ENCODE measurements at regions not wholly inside any gene's neighbourhood (a gene's known extent, or its start where the extent isn't known, plus 50 kb on each side); places are given as distances from the start of the nearest gene placed in this dataset.

- Histone ChIP-seq H3K4me3 (ENCODE audit: insufficient read depth, low read depth, low read length) (no peak overlapping the region), H3K36me3 (ENCODE audit: control insufficient read depth, insufficient read depth, low read length) (no peaks in the 10 kb centered on the region), H3K27ac (ENCODE audit: insufficient read depth, low read depth, low read length, poor library complexity, severe bottlenecking) (no peak overlapping the region), H3K4me1 (ENCODE audit: control insufficient read depth, insufficient read depth, low read length) (peaks cover 15% of the 10 kb centered on the region), H3K27me3 (ENCODE audit: control insufficient read depth, insufficient read depth, low read length, poor library complexity, severe bottlenecking) (no peaks in the 10 kb centered on the region), H3K9me3 (ENCODE audit: control insufficient read depth, low read length) (no peaks in the 10 kb centered on the region)
- WGBS, 2 experiments = 93 to 94% methylated on average over 13 of the region's 13 CpGs
These were observed 266.8 kb downstream of the NPHP4 start for GRCh38 chr1:5725406-5725805.

- Histone ChIP-seq H3K27me3 (ENCODE audit: control insufficient read depth, insufficient read depth, low read length, poor library complexity, severe bottlenecking) (no peaks in the 10 kb centered on the region), H3K36me3 (ENCODE audit: control insufficient read depth, insufficient read depth, low read length) (no peaks in the 10 kb centered on the region), H3K27ac (ENCODE audit: insufficient read depth, low read depth, low read length, poor library complexity, severe bottlenecking) (no peak overlapping the region), H3K4me1 (ENCODE audit: control insufficient read depth, insufficient read depth, low read length) (peaks cover 15% of the 10 kb centered on the region), H3K4me3 (ENCODE audit: insufficient read depth, low read depth, low read length) (no peak overlapping the region), H3K9me3 (ENCODE audit: control insufficient read depth, low read length) (no peaks in the 10 kb centered on the region)
- WGBS, 2 experiments = 81 to 85% methylated on average over 9 of the region's 9 CpGs
These were observed 267.4 kb downstream of the NPHP4 start for GRCh38 chr1:5724847-5725246.

DNA sequence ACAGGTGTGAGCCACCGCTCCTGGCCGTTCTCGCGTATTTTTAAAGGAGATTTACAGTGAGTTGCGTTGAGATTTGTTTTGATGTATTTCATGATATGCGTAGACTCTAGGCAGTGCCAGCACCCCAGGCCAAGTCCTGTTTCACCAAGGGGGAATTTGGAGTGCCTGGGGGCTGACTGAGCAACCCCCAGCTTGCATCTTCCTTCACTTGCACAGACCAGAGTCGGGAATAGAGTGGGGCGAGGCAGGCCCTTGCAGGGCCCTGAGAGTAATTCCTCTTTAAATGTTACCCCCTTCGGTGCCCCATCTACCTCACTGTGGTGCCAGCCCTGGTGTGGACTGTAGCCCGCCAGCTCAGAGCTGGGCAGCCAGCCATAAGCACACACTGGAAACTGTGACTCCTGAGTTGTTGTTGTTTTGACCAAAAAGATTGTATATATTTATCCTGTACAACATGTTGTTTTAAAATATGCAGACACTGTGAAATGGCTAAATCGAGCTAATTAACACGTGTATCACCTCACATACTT, 269.5 kb downstream of the NPHP4 start:
- no peaks in the 10 kb centered on the region for H3K36me3 ChIP-seq (ENCODE audit: control insufficient read depth, insufficient read depth, low read length)
- H3K27me3 ChIP-seq (ENCODE audit: control insufficient read depth, insufficient read depth, low read length, poor library complexity, severe bottlenecking) = no peaks in the 10 kb centered on the region
- no peak overlapping the region for H3K4me3 ChIP-seq (ENCODE audit: insufficient read depth, low read depth, low read length)
- no peaks in the 10 kb centered on the region for H3K9me3 ChIP-seq (ENCODE audit: control insufficient read depth, low read length)
- H3K4me1 ChIP-seq (ENCODE audit: control insufficient read depth, insufficient read depth, low read length) = peaks cover 23% of the 10 kb centered on the region
- WGBS, 2 experiments = 88 to 89% methylated on average over 12 of the region's 12 CpGs
- H3K27ac ChIP-seq (ENCODE audit: insufficient read depth, low read depth, low read length, poor library complexity, severe bottlenecking) = no peak overlapping the region

- 93 to 98% methylated on average over 3 of the region's 3 CpGs for WGBS, 2 experiments
- Histone ChIP-seq H3K4me3 (ENCODE audit: insufficient read depth, low read depth, low read length) (no peak overlapping the region), H3K9me3 (ENCODE audit: control insufficient read depth, low read length) (no peaks in the 10 kb centered on the region)
These were observed 270.5 kb downstream of the NPHP4 start for GRCh38 chr1:5721634-5722215.

GRCh38 chr1:5720936-5721335, 271.3 kb downstream of the NPHP4 start:
- WGBS, 2 experiments = 91 to 95% methylated on average over 4 of the region's 4 CpGs

More at GRCh38 chr1:5721634-5722215, 270.5 kb downstream of the NPHP4 start:
- Histone ChIP-seq H3K27me3 (ENCODE audit: control insufficient read depth, insufficient read depth, low read length, poor library complexity, severe bottlenecking) (no peaks in the 10 kb centered on the region), H3K27ac (ENCODE audit: insufficient read depth, low read depth, low read length, poor library complexity, severe bottlenecking) (no peak overlapping the region), H3K4me1 (ENCODE audit: control insufficient read depth, insufficient read depth, low read length) (peaks cover 30% of the 10 kb centered on the region), H3K36me3 (ENCODE audit: control insufficient read depth, insufficient read depth, low read length) (no peaks in the 10 kb centered on the region)

DNA sequence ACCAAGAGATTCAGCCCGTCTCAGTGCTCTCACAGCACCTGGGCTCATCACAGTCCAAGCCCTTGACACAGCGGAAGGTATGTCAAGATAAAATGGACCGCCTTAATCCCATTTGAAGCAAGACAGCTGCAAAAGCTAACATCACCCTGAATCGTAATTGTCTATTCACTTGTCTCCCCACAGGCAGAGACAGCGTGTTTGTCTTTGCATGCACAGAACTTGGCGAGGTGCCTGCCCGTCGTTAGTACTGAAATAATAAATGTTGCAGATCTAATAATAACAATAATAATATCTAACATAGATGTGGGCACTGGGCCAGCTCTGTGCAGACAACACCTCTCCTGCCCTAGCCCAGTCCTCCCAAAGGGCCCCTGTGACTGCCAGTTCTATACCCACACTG, 271.7 kb downstream of the NPHP4 start:
- no peak overlapping the region for H3K27ac ChIP-seq (ENCODE audit: insufficient read depth, low read depth, low read length, poor library complexity, severe bottlenecking)
- 85 to 86% methylated on average over 5 to 6 of the region's 8 CpGs for WGBS, 2 experiments
- H3K9me3 ChIP-seq (ENCODE audit: control insufficient read depth, low read length) = no peaks in the 10 kb centered on the region

More at GRCh38 chr1:5720936-5721335, 271.3 kb downstream of the NPHP4 start:
- H3K27ac ChIP-seq (ENCODE audit: insufficient read depth, low read depth, low read length, poor library complexity, severe bottlenecking) = no peak overlapping the region
- H3K27me3 ChIP-seq (ENCODE audit: control insufficient read depth, insufficient read depth, low read length, poor library complexity, severe bottlenecking) = no peaks in the 10 kb centered on the region
- no peaks in the 10 kb centered on the region for H3K9me3 ChIP-seq (ENCODE audit: control insufficient read depth, low read length)
- peaks cover 33% of the 10 kb centered on the region for H3K4me1 ChIP-seq (ENCODE audit: control insufficient read depth, insufficient read depth, low read length)
- no peak overlapping the region for H3K4me3 ChIP-seq (ENCODE audit: insufficient read depth, low read depth, low read length)
- no peaks in the 10 kb centered on the region for H3K36me3 ChIP-seq (ENCODE audit: control insufficient read depth, insufficient read depth, low read length)

GRCh38 chr1:5720045-5720444, 272.2 kb downstream of the NPHP4 start:
- no peak overlapping the region for H3K4me3 ChIP-seq (ENCODE audit: insufficient read depth, low read depth, low read length)
- 86 to 89% methylated on average over 8 of the region's 8 CpGs for WGBS, 2 experiments
- no peaks in the 10 kb centered on the region for H3K9me3 ChIP-seq (ENCODE audit: control insufficient read depth, low read length)
- H3K27ac ChIP-seq (ENCODE audit: insufficient read depth, low read depth, low read length, poor library complexity, severe bottlenecking) = no peak overlapping the region
- peaks cover 28% of the 10 kb centered on the region for H3K4me1 ChIP-seq (ENCODE audit: control insufficient read depth, insufficient read depth, low read length)
- no peaks in the 10 kb centered on the region for H3K36me3 ChIP-seq (ENCODE audit: control insufficient read depth, insufficient read depth, low read length)
- no peaks in the 10 kb centered on the region for H3K27me3 ChIP-seq (ENCODE audit: control insufficient read depth, insufficient read depth, low read length, poor library complexity, severe bottlenecking)

More for the DNA sequence above, 271.7 kb downstream of the NPHP4 start:
- Histone ChIP-seq H3K27me3 (ENCODE audit: control insufficient read depth, insufficient read depth, low read length, poor library complexity, severe bottlenecking) (no peaks in the 10 kb centered on the region), H3K36me3 (ENCODE audit: control insufficient read depth, insufficient read depth, low read length) (no peaks in the 10 kb centered on the region), H3K4me3 (ENCODE audit: insufficient read depth, low read depth, low read length) (no peak overlapping the region), H3K4me1 (ENCODE audit: control insufficient read depth, insufficient read depth, low read length) (peaks cover 30% of the 10 kb centered on the region)

DNA sequence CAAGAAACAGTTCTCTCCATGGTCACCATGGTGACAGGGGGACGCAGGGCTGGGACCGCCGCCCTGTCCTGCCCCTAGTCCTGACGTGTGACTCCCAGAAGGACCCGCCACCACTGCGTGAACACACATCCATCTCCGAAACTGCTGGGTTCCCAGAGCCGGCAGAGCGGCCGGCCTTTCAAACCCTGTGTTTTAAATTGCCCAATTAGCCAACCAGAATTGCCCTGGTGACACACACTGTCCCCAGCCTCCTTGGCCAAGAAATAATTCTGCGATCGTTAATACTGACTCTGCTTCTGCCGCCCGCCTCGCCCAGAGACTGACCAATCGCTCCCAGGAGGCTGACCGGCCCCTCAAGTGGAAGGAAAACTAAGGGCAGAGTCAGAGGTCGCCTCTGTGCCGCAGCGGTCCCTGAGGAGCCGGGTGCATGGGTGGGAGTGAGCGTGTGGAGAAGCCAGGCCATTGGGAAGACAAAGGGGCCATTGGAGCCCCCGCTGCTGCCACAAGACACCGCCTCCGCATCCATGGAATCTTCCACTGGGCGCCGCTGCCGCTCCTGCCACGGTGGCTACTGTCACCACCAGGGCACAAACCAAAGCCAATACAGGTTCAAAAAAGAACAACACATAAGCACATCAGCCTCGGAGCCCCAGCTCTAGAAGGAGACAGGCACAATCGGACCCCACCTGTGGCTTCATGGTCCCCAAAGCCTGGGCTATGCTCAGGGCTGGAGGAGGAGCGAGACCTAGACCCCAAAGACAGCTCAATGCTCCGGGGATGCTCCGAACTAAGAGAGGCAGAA, 273.2 kb downstream of the NPHP4 start:
- Histone ChIP-seq H3K4me3 (ENCODE audit: insufficient read depth, low read depth, low read length) (no peak overlapping the region), H3K27ac (ENCODE audit: insufficient read depth, low read depth, low read length, poor library complexity, severe bottlenecking) (no peak overlapping the region), H3K36me3 (ENCODE audit: control insufficient read depth, insufficient read depth, low read length) (no peaks in the 10 kb centered on the region), H3K27me3 (ENCODE audit: control insufficient read depth, insufficient read depth, low read length, poor library complexity, severe bottlenecking) (no peaks in the 10 kb centered on the region), H3K9me3 (ENCODE audit: control insufficient read depth, low read length) (no peaks in the 10 kb centered on the region), H3K4me1 (ENCODE audit: control insufficient read depth, insufficient read depth, low read length) (peaks cover 28% of the 10 kb centered on the region)
- WGBS, 2 experiments = 76 to 81% methylated on average over 34 of the region's 34 CpGs

DNA sequence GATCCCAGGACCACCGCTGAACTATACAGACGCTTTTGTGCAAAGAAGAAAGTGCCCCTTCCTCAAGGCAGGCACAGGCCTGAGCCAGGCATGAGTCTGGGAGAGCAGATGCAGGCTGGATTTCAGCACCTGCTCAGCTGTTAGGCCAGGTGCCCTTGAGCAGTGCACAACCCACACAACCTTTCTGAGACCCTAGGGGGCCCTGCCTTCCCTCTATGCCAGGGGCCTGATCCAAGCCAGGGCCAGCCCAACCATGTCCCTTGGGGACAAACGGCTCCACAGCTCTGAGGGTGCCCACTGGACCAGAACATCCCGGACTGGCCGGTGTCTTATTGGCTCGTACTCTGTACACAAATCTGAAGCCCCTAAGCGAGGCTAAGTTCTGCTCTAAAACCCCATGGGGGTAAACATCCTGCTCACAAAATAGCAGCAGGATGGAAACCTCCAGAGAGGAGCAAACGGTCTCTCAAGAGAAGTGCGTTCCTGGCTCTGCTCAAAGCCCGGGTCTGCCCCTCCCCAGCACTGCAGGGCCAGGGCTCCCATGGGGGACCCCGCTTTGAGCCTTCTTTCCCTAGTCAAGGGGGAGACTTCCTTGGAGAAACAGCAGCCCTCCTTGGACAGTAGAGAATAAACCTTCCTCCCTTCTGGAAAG, 275.1 kb downstream of the NPHP4 start:
- Histone ChIP-seq H3K27ac (ENCODE audit: insufficient read depth, low read depth, low read length, poor library complexity, severe bottlenecking) (peak overlapping the region; percentile 81), H3K36me3 (ENCODE audit: control insufficient read depth, insufficient read depth, low read length) (no peaks in the 10 kb centered on the region), H3K27me3 (ENCODE audit: control insufficient read depth, insufficient read depth, low read length, poor library complexity, severe bottlenecking) (no peaks in the 10 kb centered on the region), H3K9me3 (ENCODE audit: control insufficient read depth, low read length) (no peaks in the 10 kb centered on the region), H3K4me3 (ENCODE audit: insufficient read depth, low read depth, low read length) (peak overlapping the region; percentile 1), H3K4me1 (ENCODE audit: control insufficient read depth, insufficient read depth, low read length) (peaks cover 28% of the 10 kb centered on the region)
- WGBS, 2 experiments = 75 to 78% methylated on average over 11 of the region's 11 CpGs

DNA sequence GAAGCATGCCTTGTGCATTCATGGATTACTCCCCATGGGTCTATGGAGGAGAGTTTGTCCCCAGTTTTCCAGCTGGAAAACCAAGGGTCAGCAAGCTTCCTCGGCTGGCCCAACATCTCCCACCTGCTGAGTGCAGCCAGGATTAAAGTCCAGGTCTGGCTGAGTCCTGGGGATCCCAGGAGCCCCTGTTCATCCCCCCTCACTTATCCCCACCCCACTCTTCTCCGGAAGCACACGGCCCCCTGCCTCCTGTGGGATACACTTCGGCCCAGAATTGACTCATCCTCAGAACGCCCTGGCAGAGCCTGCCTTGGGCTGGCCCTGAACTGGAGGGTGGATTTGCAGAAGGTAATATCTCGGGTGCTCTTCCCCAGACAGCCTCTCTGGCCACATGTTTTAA, 276.1 kb downstream of the NPHP4 start:
- Histone ChIP-seq H3K4me3 (ENCODE audit: insufficient read depth, low read depth, low read length) (no peak overlapping the region), H3K4me1 (ENCODE audit: control insufficient read depth, insufficient read depth, low read length) (peaks cover 28% of the 10 kb centered on the region), H3K9me3 (ENCODE audit: control insufficient read depth, low read length) (no peaks in the 10 kb centered on the region), H3K27ac (ENCODE audit: insufficient read depth, low read depth, low read length, poor library complexity, severe bottlenecking) (no peak overlapping the region), H3K36me3 (ENCODE audit: control insufficient read depth, insufficient read depth, low read length) (no peaks in the 10 kb centered on the region), H3K27me3 (ENCODE audit: control insufficient read depth, insufficient read depth, low read length, poor library complexity, severe bottlenecking) (no peaks in the 10 kb centered on the region)
- WGBS, 2 experiments = 94 to 98% methylated on average over 6 of the region's 6 CpGs

All from ectodermal cell (in vitro differentiated cells).